OCI-LY7 (cell line): ENCODE measurements at regions not wholly inside any gene's neighbourhood (a gene's known extent, or its start where the extent isn't known, plus 50 kb on each side); places are given as distances from the start of the nearest gene placed in this dataset.

Experiments used
- CTCF ChIP-seq: fragments of 200-600 bp; sonication (generic); conservative IDR thresholded peaks from 2 replicates; pipeline ENCODE4 v1.5.1; 2014; ENCODE audit warnings: mild to moderate bottlenecking, antibody characterized with exemption, low read length, moderate library complexity, mixed read lengths
- EZH2phosphoT487 ChIP-seq: fragments of 200-600 bp; sonication (generic); IDR thresholded peaks from 2 replicates; pipeline ENCODE4 v1.6.1; 2018; ENCODE audit warnings: low read depth, borderline replicate concordance, mild to moderate bottlenecking, mixed run types, antibody characterized with exemption, low read length, moderate library complexity, mixed read lengths

- TF ChIP-seq EZH2phosphoT487 (no peak), CTCF (no peak)
These were observed 288.0 kb downstream of the ASMT start for GRCh38 chrX:1902901-1903235.
